ENCODE measurements at regions not wholly inside any gene's neighbourhood (a gene's known extent, or its start where the extent isn't known, plus 50 kb on each side); places are given as distances from the start of the nearest gene placed in this dataset.

- no peak for TF ChIP-seq CTCF (conservative IDR thresholded peaks at IDR 0.05; ENCODE audit: low read depth, low read length)
- TF ChIP-seq EZH2 (IDR thresholded peaks at IDR 0.05; ENCODE audit: borderline replicate concordance, low read depth, low read length, poor library complexity, severe bottlenecking): no peak
Observed at GRCh38 chr4:97038146-97038516, 1105.1 kb downstream of the STPG2 start.

Measured in A673 (cell line).